ENCODE measurements at regions not wholly inside any gene's neighbourhood (a gene's known extent, or its start where the extent isn't known, plus 50 kb on each side); places are given as distances from the start of the nearest gene placed in this dataset.

GRCh38 chr12:107536613-107537012 lies 149.0 kb upstream of the PWP1 start:
- DNase-seq = no peak
- no peak for TF ChIP-seq CTCF (IDR thresholded peaks at IDR 0.05)
- TF ChIP-seq POLR2A (IDR thresholded peaks at IDR 0.05) = no peak
- no peaks in the 10 kb centered on the region for H3K36me3 ChIP-seq (replicated peaks in 1 of 2)

GRCh38 chr12:107537464-107538119 lies 148.0 kb upstream of the PWP1 start:
- WGBS, 4 donors = 62 to 89% (median 75%) methylated on average over 3 to 5 of the region's 5 CpGs
- TF ChIP-seq CTCF (IDR thresholded peaks at IDR 0.05) = no peak
- no peak for TF ChIP-seq POLR2A (IDR thresholded peaks at IDR 0.05)
- intact Hi-C loops (cut with DNase I) = no loop called here
- no peak overlapping the region for H3K4me3 ChIP-seq
- H3K36me3 ChIP-seq (replicated peaks in 1 of 2) = no peaks in the 10 kb centered on the region
- no peak overlapping the region for H3K27ac ChIP-seq
- H3K27me3 ChIP-seq = no peaks in the 10 kb centered on the region
- H3K9me3 ChIP-seq (replicated peaks in 1 of 3) = no peaks in the 10 kb centered on the region
- no peak for DNase-seq
- H3K4me1 ChIP-seq (replicated peaks in 1 of 2) = no peaks in the 10 kb centered on the region

More at GRCh38 chr12:107536613-107537012, 149.0 kb upstream of the PWP1 start:
- Histone ChIP-seq H3K4me1 (replicated peaks in 1 of 2) (no peaks in the 10 kb centered on the region), H3K27me3 (no peaks in the 10 kb centered on the region), H3K9me3 (replicated peaks in 1 of 3) (no peaks in the 10 kb centered on the region), H3K4me3 (no peak overlapping the region), H3K27ac (no peak overlapping the region)
- 48 to 64% (median 55%) methylated on average over 2 of the region's 2 CpGs for WGBS, 4 donors
- intact Hi-C loops (cut with DNase I) = no loop called here

GRCh38 chr12:107539196-107539939 lies 146.2 kb upstream of the PWP1 start:
- DNase-seq = no peak
- intact Hi-C loops (cut with DNase I) = no loop called here
- no peaks in the 10 kb centered on the region for H3K36me3 ChIP-seq (replicated peaks in 1 of 2)
- 86 to 88% (median 86%) methylated on average over 5 of the region's 5 CpGs for WGBS, 4 donors
- H3K9me3 ChIP-seq (replicated peaks in 1 of 3) = no peaks in the 10 kb centered on the region
- H3K27me3 ChIP-seq = no peaks in the 10 kb centered on the region
- no peak for TF ChIP-seq POLR2A (IDR thresholded peaks at IDR 0.05)
- no peak for TF ChIP-seq CTCF (IDR thresholded peaks at IDR 0.05)
- no peak overlapping the region for H3K27ac ChIP-seq
- no peak overlapping the region for H3K4me3 ChIP-seq
- H3K4me1 ChIP-seq (replicated peaks in 1 of 2) = no peaks in the 10 kb centered on the region

- intact Hi-C loops (cut with DNase I) = no loop called here
- TF ChIP-seq POLR2A (IDR thresholded peaks at IDR 0.05) = no peak
- no peak for TF ChIP-seq CTCF (IDR thresholded peaks at IDR 0.05)
- Histone ChIP-seq H3K27me3 (no peaks in the 10 kb centered on the region), H3K36me3 (replicated peaks in 1 of 2) (no peaks in the 10 kb centered on the region), H3K4me3 (no peak overlapping the region), H3K27ac (no peak overlapping the region), H3K9me3 (replicated peaks in 1 of 3) (no peaks in the 10 kb centered on the region), H3K4me1 (replicated peaks in 1 of 2) (no peaks in the 10 kb centered on the region)
- no peak for DNase-seq
- 80 to 91% (median 89%) methylated on average over 7 of the region's 7 CpGs for WGBS, 4 donors
Measured at GRCh38 chr12:107541001-107541705, 144.4 kb upstream of the PWP1 start.
